GM21576 (cell line): ENCODE measurements at regions not wholly inside any gene's neighbourhood (a gene's known extent, or its start where the extent isn't known, plus 50 kb on each side); places are given as distances from the start of the nearest gene placed in this dataset.
A peak's percentile ranks its signal among the peaks of the same experiment; 100 is the strongest.

ENCODE experiments used
- ATAC-seq: cut with Tn5 transposase; IDR thresholded peaks from one replicate; pipeline ENCODE4 v1.9.1; 2021; ENCODE audit warnings: mild to moderate bottlenecking, moderate library complexity; ENCODE audit not compliant: unreplicated experiment

DNA sequence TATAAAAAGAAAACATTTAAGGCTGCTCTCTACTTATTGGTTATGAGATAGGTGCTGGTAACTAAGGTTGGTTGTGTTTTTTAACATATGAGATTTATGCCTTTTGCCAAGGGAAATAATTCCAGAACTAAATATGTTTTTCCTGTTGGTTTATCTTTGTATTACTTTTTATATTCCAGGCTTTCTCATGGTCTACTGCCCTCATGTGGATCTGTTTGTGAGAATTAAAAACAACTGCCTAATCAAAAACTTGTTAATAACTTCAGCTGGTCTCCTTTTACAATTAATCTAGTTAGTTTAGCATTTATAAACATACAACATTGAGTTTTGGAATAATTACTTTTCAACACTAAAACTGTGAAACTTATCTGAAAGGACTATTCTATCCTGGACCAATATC is 1208.3 kb downstream of the ADGRL3 start:
- no peak for ATAC-seq

DNA sequence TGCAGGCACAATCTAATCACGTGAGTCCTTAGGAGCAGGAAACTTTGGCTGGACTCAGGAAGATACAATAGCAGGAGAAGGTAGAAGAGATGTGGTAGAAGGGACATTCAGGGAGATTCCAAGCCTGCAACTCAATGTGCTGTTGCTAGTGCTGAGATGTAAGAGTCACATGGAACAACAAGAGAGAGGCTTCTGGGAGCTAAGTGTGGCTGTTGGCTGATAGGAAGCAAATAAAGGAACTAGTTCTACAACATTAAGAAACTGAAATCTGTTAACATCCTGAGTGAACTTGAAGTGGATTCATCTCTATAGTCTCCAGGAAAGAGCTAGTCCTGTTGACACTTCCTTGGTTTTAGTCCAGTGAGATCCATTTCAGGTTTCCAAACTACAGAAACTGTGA is 1207.4 kb downstream of the ADGRL3 start:
- no peak for ATAC-seq

DNA sequence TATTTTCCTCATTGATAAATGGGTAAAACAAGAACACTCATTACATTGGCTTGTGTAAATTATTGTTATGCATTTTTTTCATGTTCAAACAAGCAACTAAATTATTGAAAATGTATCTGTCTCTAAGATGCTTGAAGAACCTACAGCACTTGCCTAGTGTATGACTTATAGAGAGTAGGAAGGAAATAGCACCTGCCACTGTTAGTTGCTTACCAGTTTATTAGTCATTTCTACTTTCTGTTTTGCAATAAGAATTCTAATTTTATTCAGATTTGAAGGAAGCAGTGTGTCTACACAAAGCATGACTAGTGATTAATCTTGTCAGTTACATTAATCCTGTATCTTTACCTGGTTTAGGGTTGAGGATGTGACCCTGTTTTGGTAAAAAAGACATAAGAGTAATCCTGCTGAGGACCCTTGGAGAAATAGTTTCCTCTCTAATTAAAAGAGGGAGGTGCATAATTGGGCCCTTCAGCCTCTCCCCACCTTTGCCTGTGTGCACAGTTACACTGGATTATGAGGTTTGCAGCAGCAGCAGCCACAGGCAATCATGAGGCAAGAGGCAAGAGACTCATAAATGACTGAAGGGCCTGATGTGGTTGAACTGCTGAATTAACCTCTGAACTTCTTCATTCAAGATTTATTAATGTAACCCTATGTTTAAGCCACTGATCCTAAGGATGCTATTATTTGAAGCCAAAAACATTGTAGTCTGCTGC is 1202.1 kb downstream of the ADGRL3 start:
- no peak for ATAC-seq

DNA sequence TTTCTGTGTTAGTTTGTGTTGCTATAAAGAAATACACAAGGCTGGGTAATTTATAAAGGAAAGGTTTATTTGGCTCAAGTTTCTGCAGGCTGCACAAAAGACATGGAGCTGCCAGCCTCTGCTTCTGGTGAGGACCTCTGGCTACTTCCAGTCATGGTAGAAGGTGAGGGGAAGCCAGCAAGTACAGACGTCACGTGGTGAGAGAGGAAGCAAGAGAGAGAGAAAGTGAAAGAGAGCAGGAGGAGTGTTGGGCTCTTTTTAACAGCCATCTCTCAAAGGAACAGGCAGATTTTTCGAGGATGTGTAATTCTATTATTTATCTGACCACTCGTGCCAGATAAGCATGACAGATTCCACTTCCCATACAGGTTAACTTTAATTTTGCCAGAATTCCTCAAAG is 1199.1 kb downstream of the ADGRL3 start:
- peak; percentile 67 for ATAC-seq

DNA sequence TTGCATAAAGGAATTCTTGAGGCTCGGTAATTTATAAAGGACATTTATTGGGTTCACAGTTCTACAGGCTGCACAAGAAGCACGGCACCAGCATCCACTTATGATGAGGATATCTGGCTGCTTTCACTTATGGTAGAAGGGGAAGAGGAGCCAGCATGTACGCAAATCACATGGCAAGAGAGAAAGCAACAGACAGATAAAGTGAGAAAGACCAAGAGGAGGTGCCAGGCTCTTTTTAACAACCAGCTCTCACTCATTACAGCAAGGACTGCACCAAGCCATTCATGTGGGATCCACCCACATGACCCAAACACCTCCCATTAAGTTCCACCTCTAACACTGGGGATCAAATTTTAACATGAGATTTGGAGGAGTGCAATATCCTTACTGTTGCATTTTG is 1198.2 kb downstream of the ADGRL3 start:
- no peak for ATAC-seq

DNA sequence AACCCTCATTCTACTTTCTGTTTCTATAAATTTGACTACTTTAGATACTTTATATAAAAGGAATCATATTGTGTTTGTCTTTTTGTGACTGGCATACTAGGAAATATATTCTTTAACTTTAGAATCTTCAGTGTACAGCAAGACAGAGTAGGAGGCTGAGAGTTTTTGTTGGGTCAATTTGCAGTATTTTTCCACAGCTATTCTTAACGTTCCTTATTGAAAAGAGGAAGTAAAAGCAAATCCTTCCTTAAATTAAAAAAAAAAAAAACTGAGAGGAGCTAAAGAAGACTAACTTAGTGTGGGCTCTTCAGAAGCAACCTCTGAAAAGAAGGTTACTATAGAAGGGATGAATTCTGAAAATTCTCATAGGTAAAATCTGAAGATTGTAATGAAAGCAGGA is 1194.6 kb downstream of the ADGRL3 start:
- ATAC-seq: no peak

DNA sequence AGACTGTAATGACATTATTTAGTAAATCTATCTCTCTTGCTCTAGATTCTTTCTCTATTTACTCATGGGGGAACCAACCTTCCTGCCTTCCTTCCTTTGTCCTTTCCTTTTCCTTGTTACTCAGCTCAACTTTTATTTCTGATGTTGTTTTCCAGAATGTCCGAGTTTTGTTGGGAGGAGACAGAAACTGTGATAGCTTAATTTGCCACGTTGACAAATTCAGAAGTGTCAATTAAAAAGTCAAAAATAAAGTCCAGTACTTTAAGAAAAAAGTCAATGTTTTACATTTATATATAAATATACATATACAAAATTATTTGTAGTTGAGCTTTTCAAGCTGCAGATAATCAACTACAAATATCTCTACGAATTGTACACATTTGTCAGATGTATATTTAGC is 1187.7 kb downstream of the ADGRL3 start:
- no peak for ATAC-seq

DNA sequence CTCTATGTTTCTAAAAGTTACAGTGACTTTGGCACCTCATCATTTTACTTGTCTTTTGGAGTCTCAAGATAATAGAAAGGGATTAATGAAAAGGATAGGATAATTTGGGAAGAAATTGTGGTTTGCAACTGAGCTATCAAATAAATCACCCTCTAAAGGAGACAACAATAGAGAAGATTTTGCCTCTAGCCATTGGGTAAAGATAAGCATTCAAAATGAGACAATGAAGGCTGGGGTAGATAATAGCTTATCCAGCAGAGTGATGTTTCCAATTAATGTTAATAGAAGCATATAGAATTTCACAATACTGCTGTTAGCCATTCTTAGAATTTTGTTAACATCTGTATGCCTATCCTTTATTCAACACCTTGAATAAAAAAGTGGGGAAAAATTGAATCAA is 1177.6 kb downstream of the ADGRL3 start:
- no peak for ATAC-seq

DNA sequence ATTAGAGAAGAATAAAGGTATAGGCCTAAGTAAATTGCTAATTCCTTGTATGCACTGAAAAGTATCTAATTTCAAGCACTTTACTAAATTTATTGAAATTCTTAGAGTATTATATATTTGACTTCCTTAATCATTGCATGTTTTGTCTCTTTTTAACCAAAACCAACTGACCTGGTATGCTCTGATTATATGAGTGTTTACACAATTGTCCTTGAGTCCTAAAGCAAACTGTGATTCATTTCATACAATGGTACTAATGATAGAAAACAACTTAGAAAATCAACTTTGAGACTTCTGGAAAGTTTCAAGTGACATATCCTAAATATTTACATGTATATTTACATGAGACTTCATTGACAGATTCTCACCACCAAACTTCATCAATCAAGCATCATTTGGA is 1177.1 kb downstream of the ADGRL3 start:
- no peak for ATAC-seq

DNA sequence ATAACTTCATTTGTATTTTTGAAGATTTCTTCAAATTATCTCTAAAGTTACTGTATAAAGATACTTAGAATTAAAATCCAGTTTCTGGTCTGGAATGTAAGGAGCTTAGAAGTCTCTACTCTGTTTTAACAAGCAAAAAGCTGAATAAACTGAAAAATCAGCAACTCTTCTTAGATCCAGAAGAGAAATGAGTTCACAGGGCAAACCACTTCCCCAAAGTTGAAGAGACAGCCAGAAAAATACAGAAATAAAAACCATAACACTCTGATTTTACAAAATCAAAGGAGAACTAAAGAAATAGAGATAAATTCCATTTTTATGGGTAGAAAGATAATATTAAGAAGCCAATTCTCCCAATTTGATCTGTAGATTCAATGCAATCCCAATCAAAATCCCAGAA is 1166.8 kb downstream of the ADGRL3 start:
- ATAC-seq: no peak

DNA sequence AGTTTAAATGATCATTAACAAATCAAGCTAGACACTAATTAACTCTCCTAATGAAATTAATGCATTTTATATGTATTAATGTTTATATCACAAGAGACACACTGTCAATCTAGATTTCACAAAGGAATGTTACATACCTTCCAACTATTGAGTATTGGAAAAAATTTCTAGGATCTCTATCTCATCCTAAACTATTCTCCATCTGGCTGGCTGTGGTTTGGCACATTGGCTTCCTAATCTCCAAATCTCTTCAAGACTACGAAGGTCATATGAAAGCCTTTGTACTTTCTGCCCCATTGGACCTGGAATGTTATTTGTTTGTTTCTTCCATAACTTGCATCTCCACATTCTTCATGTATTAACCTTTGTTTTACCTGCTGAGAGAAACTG is 1160.0 kb downstream of the ADGRL3 start:
- no peak for ATAC-seq

DNA sequence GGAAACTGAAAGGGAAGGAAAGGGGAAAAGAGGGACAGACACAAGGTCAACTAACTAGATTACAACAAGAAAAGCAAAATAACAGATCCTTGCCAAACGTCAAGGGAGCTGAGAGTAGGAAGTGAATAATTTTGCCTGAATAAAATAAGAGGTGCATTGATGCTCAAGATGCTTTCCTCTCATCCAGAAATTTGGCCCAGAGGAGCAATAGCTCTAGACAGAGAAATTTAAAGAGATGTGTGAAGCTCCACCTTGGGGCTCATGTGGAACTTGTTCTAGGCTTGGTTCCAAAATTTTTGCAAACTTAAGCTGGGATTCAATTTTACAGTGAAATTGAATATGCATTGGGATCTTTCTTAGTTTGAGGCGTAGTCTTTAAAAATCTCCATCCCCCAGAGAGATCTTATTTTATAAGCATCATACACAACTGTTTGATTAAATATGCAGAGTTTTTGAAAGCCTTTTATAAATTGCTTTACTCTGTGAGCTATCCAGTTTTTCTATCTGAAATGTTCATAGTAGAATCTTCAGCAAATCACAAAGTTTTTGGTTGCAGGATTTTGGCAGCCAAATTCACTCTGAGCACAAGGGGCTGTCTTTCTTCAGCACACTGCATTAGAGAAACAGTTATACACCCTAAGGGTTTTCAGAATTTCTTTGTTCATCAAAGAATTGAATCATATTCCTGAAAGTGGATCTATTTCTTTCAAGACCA is 1159.5 kb downstream of the ADGRL3 start:
- no peak for ATAC-seq

DNA sequence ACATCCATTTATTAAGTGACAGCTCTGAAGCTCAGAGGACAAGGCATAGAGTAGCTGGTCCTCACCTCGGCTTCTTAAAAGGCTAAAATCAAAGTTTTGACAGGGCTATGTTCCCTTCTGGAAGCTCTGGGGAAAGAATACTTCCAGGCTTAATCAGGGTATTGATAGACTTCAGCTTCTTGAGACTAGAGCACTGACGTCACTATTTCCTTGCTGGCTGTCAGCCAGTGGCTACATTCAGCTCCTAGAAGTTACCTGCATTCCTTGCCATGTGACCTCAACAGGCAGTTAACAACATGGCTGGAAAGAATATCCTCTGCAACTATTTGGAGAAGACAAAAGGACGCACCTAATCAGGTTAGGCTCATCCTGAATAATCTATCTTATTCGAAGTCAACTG is 1144.8 kb downstream of the ADGRL3 start:
- ATAC-seq: no peak

DNA sequence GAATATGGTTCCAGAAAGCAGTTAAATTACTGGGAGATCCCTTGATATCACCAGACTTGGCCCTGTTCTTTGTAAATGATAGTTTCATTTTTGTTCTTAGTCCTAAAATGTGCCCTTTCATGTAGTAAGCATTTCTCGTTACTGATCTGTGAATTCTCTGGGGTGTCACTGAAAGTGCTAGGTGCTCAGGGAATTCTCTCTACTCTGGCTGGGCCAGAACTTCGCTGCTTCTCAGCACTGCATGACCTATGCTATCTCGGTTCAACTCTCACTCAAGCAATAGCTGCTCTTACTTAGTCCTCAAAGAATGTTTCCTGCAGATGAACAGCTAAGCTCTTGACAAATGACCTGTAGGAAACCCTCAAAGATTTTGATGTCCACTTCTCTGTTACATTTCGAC is 1144.3 kb downstream of the ADGRL3 start:
- no peak for ATAC-seq

DNA sequence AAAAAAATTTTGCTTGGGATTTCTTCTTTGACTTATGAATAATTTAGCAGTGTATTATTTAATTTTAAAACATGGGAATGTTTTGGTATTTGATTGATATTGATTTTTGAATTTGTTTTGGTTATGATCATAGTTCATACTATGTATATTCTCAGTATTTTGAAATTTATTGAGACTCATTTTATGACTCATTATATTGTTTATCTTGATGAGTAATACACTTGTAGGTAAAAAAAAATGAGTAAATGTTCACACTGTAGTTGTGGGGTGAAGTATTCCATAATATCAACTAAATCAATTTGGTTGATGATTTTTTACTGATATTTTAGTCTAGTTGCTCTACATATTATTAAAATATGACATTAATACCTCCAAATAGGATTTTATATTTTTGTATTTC is 1142.2 kb downstream of the ADGRL3 start:
- no peak for ATAC-seq

DNA sequence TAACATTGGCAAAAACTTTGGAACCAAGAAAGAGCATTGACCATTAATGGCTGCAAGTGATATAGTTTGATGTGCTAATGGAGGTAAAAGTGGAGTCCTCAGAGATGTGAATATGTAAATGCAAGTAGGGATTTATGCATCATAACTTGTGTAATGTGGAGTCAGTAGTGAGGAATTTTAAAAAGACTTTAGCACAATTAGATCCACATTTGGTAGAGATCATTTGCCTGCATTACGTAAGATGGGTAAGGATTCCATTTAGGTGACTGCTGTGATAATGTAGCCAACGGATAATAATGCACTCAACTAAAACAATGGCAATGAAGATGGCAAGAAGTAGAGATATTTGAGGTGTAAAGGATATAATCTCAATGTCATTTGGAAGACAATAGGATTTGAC is 1128.4 kb downstream of the ADGRL3 start:
- no peak for ATAC-seq

DNA sequence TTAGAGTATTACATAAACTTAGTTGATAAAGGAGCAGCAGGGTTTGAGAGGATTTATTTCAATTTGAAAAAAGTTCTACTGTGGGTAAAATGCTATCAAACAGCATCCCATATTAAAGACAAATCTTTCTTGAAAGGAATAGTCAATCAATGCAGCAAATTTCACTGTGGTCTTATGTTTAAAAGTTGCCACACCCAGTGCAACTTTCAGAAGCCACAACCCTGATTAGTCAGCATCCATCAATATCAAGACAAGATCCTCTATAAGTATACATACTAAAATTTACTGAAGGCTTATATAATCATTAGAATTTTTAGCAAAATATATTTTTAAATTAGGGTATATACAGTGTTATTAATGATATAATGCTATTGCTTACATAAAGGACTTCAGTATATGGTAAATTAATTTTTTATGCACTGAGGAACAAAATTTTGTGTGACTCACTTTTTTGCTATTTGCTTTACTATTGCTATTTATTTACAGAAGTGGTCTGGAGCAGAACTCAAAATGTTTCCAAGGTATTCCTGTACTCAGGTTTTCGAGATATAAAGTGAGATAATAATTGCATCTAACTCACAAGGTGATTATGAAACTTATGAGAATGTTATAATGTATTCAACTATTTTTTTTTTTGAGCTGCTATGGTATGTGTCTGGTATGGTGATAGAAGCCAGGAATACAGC is 1127.6 kb downstream of the ADGRL3 start:
- no peak for ATAC-seq

DNA sequence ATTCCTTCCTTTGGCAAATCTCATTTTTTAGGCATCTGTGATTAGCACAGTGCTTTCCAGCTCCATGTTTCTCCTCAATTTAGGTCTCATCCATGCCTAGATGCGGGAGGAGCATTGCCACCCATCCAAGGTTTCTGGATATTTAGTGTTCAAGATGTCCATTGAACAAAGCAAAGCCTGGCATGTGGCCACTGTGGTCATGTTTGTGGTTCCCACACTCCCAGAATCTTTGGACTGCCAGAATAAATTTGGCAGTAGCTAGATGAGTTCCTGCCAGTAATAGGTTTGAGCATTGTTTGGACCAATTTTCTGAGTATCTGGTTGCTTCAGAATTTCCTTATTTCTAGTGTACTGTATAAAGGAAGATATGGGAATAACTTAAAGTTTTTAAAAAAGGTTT is 1124.1 kb downstream of the ADGRL3 start:
- no peak for ATAC-seq

DNA sequence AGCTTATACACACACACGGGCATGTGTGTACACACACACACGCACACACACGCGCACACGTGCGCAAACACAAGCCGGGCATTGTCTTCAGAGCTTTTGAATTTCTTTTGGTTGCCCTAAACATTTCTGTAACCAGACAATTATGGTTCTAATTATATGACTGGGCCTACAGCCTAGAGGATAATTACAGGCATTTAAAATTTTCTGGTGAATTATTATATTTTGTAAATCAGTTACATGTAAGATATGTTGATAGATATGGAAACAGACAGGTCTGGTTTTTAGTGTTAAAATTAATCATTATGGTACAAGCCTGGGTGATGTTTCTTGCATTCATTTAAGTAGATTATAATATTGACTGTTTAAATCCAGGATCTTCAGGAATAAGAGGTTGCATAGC is 1120.5 kb downstream of the ADGRL3 start:
- ATAC-seq: no peak

DNA sequence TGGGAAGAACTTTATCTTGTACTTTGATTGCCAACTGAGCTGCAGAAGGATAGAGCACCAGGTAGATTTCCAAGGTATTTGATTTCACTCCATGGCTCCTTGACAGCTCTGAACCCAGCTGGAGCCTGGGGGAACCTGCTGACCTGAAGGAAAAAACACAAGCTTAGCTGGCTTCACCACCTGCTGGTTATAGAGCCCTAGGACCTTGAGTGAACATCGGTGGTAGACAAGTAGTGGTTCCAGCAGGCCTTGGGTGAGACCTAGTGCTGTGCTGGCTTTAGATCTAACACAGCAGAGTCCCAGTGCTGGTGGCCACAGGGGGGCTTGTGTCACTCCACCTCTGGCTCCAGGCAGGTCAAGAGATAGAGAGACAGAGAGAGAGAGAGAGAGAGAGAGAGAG is 1102.6 kb downstream of the ADGRL3 start:
- ATAC-seq: no peak

DNA sequence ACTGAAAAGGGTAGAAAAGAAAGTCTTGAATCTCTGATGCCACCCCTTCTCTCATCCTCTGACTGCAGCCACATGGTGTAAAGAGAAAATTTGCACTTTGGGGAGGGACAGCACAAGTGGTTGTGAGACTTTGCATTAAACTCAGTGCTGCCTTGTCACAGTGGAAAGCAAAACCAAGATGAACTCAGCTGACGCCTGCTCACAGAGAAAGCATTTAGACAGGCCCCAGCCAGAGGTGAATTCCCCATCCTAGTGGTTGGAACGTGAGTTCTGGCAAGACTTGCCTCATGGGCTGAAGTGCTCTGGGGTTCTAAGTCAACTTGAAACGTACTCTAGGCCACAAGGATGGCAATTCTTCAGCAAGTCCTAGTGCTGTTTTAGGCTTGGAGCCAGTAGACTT is 1101.4 kb downstream of the ADGRL3 start:
- no peak for ATAC-seq

DNA sequence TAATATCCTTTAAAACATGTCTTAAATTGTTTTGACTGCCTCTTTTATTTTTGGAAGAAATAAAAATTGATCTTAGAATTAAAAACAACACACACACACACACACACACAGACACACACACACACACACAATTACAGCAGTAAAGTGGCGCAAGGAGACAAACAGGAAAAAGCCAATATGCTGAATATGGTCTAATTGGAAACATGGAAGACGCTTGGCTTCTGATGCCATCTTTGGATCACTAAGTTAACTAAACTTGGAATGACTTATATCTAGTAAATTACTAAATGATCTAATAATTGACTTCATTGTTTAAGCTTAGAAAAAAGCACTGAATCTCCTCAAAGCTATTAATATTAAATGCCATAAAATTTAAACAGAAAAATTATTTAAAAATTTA is 1093.4 kb downstream of the ADGRL3 start:
- ATAC-seq: no peak
